Keratinocyte (primary cell): ENCODE measurements at regions not wholly inside any gene's neighbourhood (a gene's known extent, or its start where the extent isn't known, plus 50 kb on each side); places are given as distances from the start of the nearest gene placed in this dataset.

Source experiments
- DNase-seq: peaks from one replicate; pipeline ENCODE4 v3.0.0-alpha.2; 2011; ENCODE audit warnings: low read depth, missing footprints, low spot score
- FAIRE-seq: peaks from 2 replicates; lab custom pipeline; 2011; peaks lifted over from hg19 to GRCh38; lab: Jason Lieb, UNC
- H2AFZ ChIP-seq: 2 replicates; pipeline ENCODE4 v1.6.0; 2012; ENCODE audit warnings: low read length, control low read depth, inconsistent platforms; ENCODE audit not compliant: control insufficient read depth
- H3K27ac ChIP-seq: 2 replicates; pipeline ENCODE4 v1.5.1; 2011; ENCODE audit warnings: low read length; ENCODE audit not compliant: control insufficient read depth, insufficient read depth
- H3K27me3 ChIP-seq: 3 replicates; pipeline ENCODE4 v1.6.0; 2011; ENCODE audit warnings: low read length; ENCODE audit not compliant: control insufficient read depth, insufficient read depth; ENCODE audit errors: extremely low read depth
- H3K36me3 ChIP-seq, 2 experiments: 2 replicates in 1 of 2; 3 replicates in 1 of 2; pipeline ENCODE4 v1.5.1; 2011; ENCODE audit warnings: low read length in 2 of 2, mild to moderate bottlenecking in 1 of 2; ENCODE audit not compliant: control insufficient read depth in 2 of 2, insufficient read depth in 2 of 2; ENCODE audit errors: extremely low read depth in 1 of 2
- H3K4me1 ChIP-seq: 3 replicates; pipeline ENCODE4 v1.5.1; 2011; ENCODE audit warnings: low read length; ENCODE audit not compliant: control insufficient read depth, insufficient read depth; ENCODE audit errors: extremely low read depth
- H3K4me2 ChIP-seq: 3 replicates; pipeline ENCODE4 v1.6.0; 2011; ENCODE audit warnings: low read depth, low read length; ENCODE audit not compliant: control insufficient read depth, insufficient read depth; ENCODE audit errors: extremely low read depth
- H3K4me3 ChIP-seq, 3 experiments: fragments of 200-600 bp in 1 of 3; sonication (generic) in 1 of 3; 2 replicates in 2 of 3; 3 replicates in 1 of 3; pipeline ENCODE4 v1.5.1; 2011 to 2016; ENCODE audit warnings: low read length in 3 of 3, mild to moderate bottlenecking in 3 of 3, control low read depth in 2 of 3, inconsistent platforms in 1 of 3, low read depth in 1 of 3, mixed read lengths in 1 of 3, mixed run types in 1 of 3, moderate library complexity in 1 of 3; ENCODE audit not compliant: control insufficient read depth in 2 of 3, insufficient read depth in 2 of 3; ENCODE audit errors: extremely low read depth in 1 of 3
- H3K79me2 ChIP-seq: 2 replicates; pipeline ENCODE4 v1.6.0; 2012; ENCODE audit warnings: low read length; ENCODE audit not compliant: control insufficient read depth, insufficient read depth
- H3K9ac ChIP-seq: 3 replicates; pipeline ENCODE4 v1.6.0; 2011; ENCODE audit warnings: low read length; ENCODE audit not compliant: control insufficient read depth, insufficient read depth; ENCODE audit errors: extremely low read depth
- H3K9me1 ChIP-seq: 3 replicates; pipeline ENCODE4 v1.6.0; 2011; ENCODE audit warnings: low read length; ENCODE audit not compliant: control insufficient read depth, insufficient read depth; ENCODE audit errors: extremely low read depth
- H3K9me3 ChIP-seq: 2 replicates; pipeline ENCODE4 v1.5.1; 2012; ENCODE audit warnings: low read depth, low read length; ENCODE audit not compliant: control insufficient read depth
- H4K20me1 ChIP-seq: 3 replicates; pipeline ENCODE4 v1.6.0; 2011; ENCODE audit warnings: low read length; ENCODE audit not compliant: control insufficient read depth, insufficient read depth; ENCODE audit errors: extremely low read depth
- EZH2 ChIP-seq: IDR thresholded peaks from one replicate; pipeline ENCODE4 v1.6.1; 2012; ENCODE audit warnings: inconsistent platforms, mild to moderate bottlenecking, low read length, moderate library complexity
- dilution Hi-C: fragments of 300-500 bp; cut with MboI; formaldehyde crosslinking; loops from one replicate; pipeline ENCODE4 v1.7.0; 2020; ENCODE audit warnings: low sequenced_read_pairs; ENCODE audit not compliant: extremely low pct_ligation_motif_present
- TF ChIP-seq, protein P1 (sequence below), 3 experiments: IDR thresholded peaks in 1 of 3; conservative IDR thresholded peaks in 1 of 3; optimal IDR thresholded peaks in 1 of 3; 2 replicates in 2 of 3; 3 replicates in 1 of 3; pipeline versions ENCODE3 to v1.5.1; 2011; ENCODE audit warnings: low read length in 3 of 3, mild to moderate bottlenecking in 3 of 3, moderate library complexity in 2 of 3, control low read depth in 1 of 3, inconsistent platforms in 1 of 3; ENCODE audit not compliant: insufficient read depth in 2 of 3; ENCODE audit errors: extremely low read depth in 1 of 3

GRCh38 chr10:111360260-111360925, 283.6 kb downstream of the ADRA2A start:
- Histone ChIP-seq H3K27me3 (no peaks in the 10 kb centered on the region), H3K4me1 (no peaks in the 10 kb centered on the region), H3K4me3 (no peak overlapping the region), H3K9me3 (no peaks in the 10 kb centered on the region), H3K27ac (no peak overlapping the region), H3K4me2 (no peak overlapping the region), H3K9ac (no peak overlapping the region), H3K79me2 (no peaks in the 10 kb centered on the region), H4K20me1 (no peaks in the 10 kb centered on the region), H3K9me1 (no peaks in the 10 kb centered on the region), H2AFZ (no peak overlapping the region), H3K36me3 (no peaks in the 10 kb centered on the region)
- dilution Hi-C loops, result no loop called here
- DNase-seq (no peak), FAIRE-seq (no peak)
- TF ChIP-seq EZH2, result no peak
- TF ChIP-seq, protein P1, sequence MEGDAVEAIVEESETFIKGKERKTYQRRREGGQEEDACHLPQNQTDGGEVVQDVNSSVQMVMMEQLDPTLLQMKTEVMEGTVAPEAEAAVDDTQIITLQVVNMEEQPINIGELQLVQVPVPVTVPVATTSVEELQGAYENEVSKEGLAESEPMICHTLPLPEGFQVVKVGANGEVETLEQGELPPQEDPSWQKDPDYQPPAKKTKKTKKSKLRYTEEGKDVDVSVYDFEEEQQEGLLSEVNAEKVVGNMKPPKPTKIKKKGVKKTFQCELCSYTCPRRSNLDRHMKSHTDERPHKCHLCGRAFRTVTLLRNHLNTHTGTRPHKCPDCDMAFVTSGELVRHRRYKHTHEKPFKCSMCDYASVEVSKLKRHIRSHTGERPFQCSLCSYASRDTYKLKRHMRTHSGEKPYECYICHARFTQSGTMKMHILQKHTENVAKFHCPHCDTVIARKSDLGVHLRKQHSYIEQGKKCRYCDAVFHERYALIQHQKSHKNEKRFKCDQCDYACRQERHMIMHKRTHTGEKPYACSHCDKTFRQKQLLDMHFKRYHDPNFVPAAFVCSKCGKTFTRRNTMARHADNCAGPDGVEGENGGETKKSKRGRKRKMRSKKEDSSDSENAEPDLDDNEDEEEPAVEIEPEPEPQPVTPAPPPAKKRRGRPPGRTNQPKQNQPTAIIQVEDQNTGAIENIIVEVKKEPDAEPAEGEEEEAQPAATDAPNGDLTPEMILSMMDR (optimal IDR thresholded peaks at IDR 0.05 in 1 of 3, IDR thresholded peaks at IDR 0.05 in 1 of 3, conservative IDR thresholded peaks at IDR 0.05 in 1 of 3; ENCODE audit: extremely low read depth in 1 of 3, insufficient read depth in 2 of 3, low read length in 3 of 3), result peak; percentile 27 to 61 (median 53)

- Histone ChIP-seq H3K4me3 (no peak overlapping the region), H3K4me1 (no peaks in the 10 kb centered on the region), H2AFZ (no peak overlapping the region), H3K9me1 (no peaks in the 10 kb centered on the region), H4K20me1 (no peaks in the 10 kb centered on the region), H3K9me3 (no peaks in the 10 kb centered on the region), H3K9ac (no peak overlapping the region), H3K79me2 (no peaks in the 10 kb centered on the region), H3K27me3 (no peaks in the 10 kb centered on the region), H3K4me2 (no peak overlapping the region), H3K27ac (no peak overlapping the region), H3K36me3 (no peaks in the 10 kb centered on the region)
- TF ChIP-seq EZH2, result no peak
- TF ChIP-seq, protein P1 (optimal IDR thresholded peaks at IDR 0.05 in 1 of 3, IDR thresholded peaks at IDR 0.05 in 1 of 3, conservative IDR thresholded peaks at IDR 0.05 in 1 of 3; ENCODE audit: extremely low read depth in 1 of 3, insufficient read depth in 2 of 3, low read length in 3 of 3), result no peak
- DNase-seq (no peak), FAIRE-seq (no peak)
- dilution Hi-C loops, result no loop called here
Observed at GRCh38 chr10:111367531-111367930, 290.7 kb downstream of the ADRA2A start.
